Thyroid gland (tissue), 4 donors: ENCODE measurements at regions not wholly inside any gene's neighbourhood (a gene's known extent, or its start where the extent isn't known, plus 50 kb on each side); places are given as distances from the start of the nearest gene placed in this dataset.

Experiments
- DNase-seq, 2 donors: peaks; one replicate each; pipeline ENCODE4 v3.0.0-alpha.2; 2019
- H3K27ac ChIP-seq, 3 donors: fragments of 200-600 bp; sonication (generic); 1 replicate in 2 of 3; 2 replicates in 1 of 3; pipeline ENCODE4 v1.5.1; 2016 to 2019; ENCODE audit warnings: mild to moderate bottlenecking in 1 of 3, moderate library complexity in 1 of 3
- H3K27me3 ChIP-seq: fragments of 200-600 bp; sonication (generic); one replicate; pipeline ENCODE4 v1.5.1; 2019
- H3K36me3 ChIP-seq, 2 donors: fragments of 200-600 bp; sonication (generic); one replicate each; pipeline ENCODE4 v1.5.1; 2016 to 2019
- H3K4me1 ChIP-seq, 2 donors: fragments of 200-600 bp; sonication (generic); one replicate each; pipeline ENCODE4 v1.5.1; 2017 to 2019
- H3K4me3 ChIP-seq, 3 donors: fragments of 200-600 bp; sonication (generic); replicated peaks in 1 of 3; 1 replicate in 2 of 3; 2 replicates in 1 of 3; pipeline ENCODE4 v1.5.1; 2016; ENCODE audit warnings: mild to moderate bottlenecking in 1 of 3
- H3K9me3 ChIP-seq: fragments of 200-600 bp; sonication (generic); one replicate; pipeline ENCODE4 v1.5.1; 2017
- POLR2A ChIP-seq, 2 donors: fragments of 450-650 bp; IDR thresholded peaks; one replicate each; pipeline ENCODE4 v1.6.1; 2017; ENCODE audit warnings: antibody characterized with exemption in 2 of 2, mild to moderate bottlenecking in 2 of 2, moderate library complexity in 1 of 2
- WGBS, 2 donors: methylation state at CpG; one replicate each; pipeline ENCODE4 v1.1.5; 2017; 5-methylcytosine and 5-hydroxymethylcytosine counted together
- intact Hi-C: fragments of 100-400 bp; cut with DNase I; formaldehyde crosslinking; loops from one replicate; pipeline ENCODE4 v1.15.1; 2023
- TF ChIP-seq, protein P1 (sequence below), 6 experiments: fragments of 200-600 bp in 3 of 6; fragments of 450-650 bp in 3 of 6; sonication (generic) in 3 of 6; IDR thresholded peaks; one replicate each; pipeline ENCODE4 v1.5.1; 2016 to 2019; ENCODE audit warnings: antibody characterized with exemption in 6 of 6, mild to moderate bottlenecking in 2 of 6, inconsistent platforms in 1 of 6, moderate library complexity in 1 of 6

DNA sequence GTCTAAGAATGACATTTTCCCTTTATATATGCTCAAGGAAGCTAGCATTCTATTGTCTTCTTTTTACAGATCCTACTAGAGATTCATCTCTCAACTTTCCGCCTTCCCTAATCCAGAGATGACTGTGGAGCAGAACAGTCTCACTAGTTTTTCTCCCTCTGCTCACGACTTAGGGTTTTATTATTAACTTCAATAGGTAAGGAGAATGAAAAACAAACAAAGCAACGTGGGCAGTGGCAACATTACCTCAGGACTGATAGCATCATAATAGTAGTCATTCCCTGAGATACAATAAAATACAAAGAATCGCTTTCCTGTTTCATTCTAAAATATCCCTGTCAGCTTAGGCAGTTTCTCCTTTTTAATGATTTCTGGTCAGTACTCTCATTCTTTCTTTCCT is 154.3 kb upstream of the PLAAT1 start:
- no peak overlapping the region for H3K4me3 ChIP-seq
- no peak for TF ChIP-seq POLR2A (IDR thresholded peaks at IDR 0.05)
- TF ChIP-seq, protein P1, sequence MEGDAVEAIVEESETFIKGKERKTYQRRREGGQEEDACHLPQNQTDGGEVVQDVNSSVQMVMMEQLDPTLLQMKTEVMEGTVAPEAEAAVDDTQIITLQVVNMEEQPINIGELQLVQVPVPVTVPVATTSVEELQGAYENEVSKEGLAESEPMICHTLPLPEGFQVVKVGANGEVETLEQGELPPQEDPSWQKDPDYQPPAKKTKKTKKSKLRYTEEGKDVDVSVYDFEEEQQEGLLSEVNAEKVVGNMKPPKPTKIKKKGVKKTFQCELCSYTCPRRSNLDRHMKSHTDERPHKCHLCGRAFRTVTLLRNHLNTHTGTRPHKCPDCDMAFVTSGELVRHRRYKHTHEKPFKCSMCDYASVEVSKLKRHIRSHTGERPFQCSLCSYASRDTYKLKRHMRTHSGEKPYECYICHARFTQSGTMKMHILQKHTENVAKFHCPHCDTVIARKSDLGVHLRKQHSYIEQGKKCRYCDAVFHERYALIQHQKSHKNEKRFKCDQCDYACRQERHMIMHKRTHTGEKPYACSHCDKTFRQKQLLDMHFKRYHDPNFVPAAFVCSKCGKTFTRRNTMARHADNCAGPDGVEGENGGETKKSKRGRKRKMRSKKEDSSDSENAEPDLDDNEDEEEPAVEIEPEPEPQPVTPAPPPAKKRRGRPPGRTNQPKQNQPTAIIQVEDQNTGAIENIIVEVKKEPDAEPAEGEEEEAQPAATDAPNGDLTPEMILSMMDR (IDR thresholded peaks at IDR 0.05) = no peak
- no peaks in the 10 kb centered on the region for H3K36me3 ChIP-seq
- no peaks in the 10 kb centered on the region for H3K27me3 ChIP-seq
- no peak overlapping the region for H3K27ac ChIP-seq
- no peaks in the 10 kb centered on the region for H3K4me1 ChIP-seq
- WGBS, 2 donors = 63 to 66% methylated on average over 4 of the region's 4 CpGs
- intact Hi-C loops = no loop called here
- no peak for DNase-seq
- H3K9me3 ChIP-seq = no peaks in the 10 kb centered on the region

DNA sequence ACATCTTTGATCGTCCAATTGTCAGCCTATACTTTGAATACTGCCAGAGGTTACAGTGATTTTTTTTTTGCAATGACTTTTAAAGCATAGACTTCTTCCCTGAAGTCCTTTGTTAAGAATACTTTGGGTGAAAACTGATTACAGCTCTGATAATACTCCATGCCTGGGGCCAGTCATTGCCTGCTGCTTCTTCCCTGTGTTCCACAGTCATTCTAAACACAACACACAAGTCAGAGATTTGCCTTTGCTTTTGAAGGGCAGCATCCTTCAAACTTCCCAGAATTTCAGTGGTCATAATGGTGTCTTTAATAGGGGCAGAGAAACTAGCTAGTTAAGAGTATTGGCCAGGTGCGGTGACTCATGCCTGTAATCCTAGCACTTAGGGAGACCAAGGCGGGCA is 153.7 kb upstream of the PLAAT1 start:
- DNase-seq = no peak
- no peak for TF ChIP-seq POLR2A (IDR thresholded peaks at IDR 0.05)
- TF ChIP-seq, protein P1 (IDR thresholded peaks at IDR 0.05) = no peak
- Histone ChIP-seq H3K27me3 (no peaks in the 10 kb centered on the region), H3K4me1 (no peaks in the 10 kb centered on the region), H3K4me3 (no peak overlapping the region), H3K9me3 (no peaks in the 10 kb centered on the region), H3K27ac (no peak overlapping the region), H3K36me3 (no peaks in the 10 kb centered on the region)
- intact Hi-C loops = no loop called here
- WGBS, 2 donors = 94 to 97% methylated on average over 3 of the region's 3 CpGs

DNA sequence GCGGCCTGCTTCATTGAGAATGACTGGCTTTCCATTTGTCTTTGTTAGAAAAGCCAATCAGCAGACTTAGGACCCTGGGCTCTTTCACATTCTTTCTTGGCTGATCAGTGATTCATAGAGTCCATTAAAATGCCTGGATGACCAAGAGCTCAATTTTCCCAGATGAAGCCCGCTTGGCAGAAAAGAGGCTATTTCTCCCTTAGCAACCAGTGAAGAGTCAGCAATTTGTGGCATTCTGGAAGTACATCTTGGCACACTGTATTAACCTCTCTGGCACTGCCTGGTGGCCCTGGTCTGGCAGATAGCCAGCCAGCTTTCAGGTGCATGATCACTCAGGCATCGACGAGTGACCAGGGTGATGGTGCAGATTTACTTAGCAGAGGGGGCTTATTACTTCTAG is 145.7 kb upstream of the PLAAT1 start:
- 53 to 58% methylated on average over 4 of the region's 4 CpGs for WGBS, 2 donors
- intact Hi-C loops = no loop called here
- no peaks in the 10 kb centered on the region for H3K36me3 ChIP-seq

DNA sequence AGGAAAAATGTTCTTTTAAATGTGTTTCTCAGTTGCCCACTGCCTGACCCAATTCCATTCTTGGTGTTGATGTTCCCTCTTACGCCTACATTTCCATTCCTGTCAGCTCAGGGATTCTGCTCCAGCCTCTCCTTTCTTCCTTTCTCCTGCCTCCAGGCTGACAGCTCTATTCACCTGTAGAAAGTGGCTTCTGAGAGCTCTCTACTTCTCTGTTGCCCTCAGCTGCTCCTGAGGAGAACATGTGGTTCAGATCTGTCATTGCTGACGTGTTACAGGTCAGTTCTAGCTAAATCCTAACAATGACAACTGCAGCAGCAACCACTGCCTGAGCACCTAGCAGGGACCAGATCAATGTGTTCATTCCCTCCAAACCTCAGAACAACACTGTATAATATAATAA is 144.9 kb upstream of the PLAAT1 start:
- intact Hi-C loops = no loop called here
- peak overlapping the region; percentile 40 to 66 (median 41) for H3K27ac ChIP-seq
- no peak for TF ChIP-seq POLR2A (IDR thresholded peaks at IDR 0.05)
- TF ChIP-seq, protein P1 (IDR thresholded peaks at IDR 0.05) = no peak

More for the DNA sequence above, 145.7 kb upstream of the PLAAT1 start:
- Histone ChIP-seq H3K4me1 (peaks cover 12 to 15% of the 10 kb centered on the region in 2 donors), H3K4me3 (no peak overlapping the region), H3K27me3 (no peaks in the 10 kb centered on the region), H3K9me3 (no peaks in the 10 kb centered on the region), H3K27ac (peak overlapping the region in 2 of 3 donors; percentile 40 to 66)
- peak; percentile 92 to 93 for DNase-seq
- TF ChIP-seq, protein P1 (IDR thresholded peaks at IDR 0.05) = no peak
- TF ChIP-seq POLR2A (IDR thresholded peaks at IDR 0.05) = no peak

DNA sequence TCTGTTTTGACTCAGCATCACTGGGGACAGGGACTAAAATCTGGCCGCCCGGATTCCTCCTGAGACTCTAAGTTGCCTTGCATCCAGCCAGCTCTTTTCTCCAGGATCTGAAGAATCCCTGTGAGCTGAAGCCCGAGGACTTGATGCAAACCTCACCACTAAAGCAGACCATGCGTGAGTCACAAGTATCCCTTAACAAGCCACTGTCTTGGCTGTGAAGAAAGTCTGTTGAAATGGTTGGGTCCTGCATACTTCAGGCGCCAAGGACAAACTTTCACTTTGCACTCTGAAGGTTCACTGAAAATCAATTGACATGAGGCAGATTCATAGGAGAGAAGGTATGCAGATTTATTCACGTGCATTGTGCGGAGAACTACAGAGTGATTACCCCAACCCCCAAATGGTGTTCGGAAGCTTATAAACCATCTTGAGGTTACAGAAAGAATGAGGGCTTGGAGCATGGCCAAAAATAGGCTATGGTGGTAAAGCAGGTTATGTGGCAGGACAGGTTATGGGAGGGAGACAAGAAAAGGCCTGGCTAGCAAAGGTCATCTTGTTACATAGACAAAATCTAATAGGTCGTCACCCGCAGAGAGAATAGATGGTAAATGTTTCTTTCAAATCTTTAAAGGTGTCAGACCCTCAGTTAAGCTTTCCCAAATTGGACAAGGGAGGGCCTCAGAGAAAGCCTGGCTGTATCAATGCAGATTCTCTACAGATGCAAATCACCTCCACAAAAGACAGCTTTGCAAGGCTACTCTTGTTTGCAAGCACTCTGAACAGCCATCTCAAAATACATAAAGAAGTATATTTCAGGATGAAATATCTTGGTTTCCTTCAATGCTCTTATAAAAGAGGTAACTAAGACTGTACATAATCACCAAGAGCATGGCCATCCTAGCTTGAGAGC is 126.3 kb upstream of the PLAAT1 start:
- intact Hi-C loops = no loop called here
- Histone ChIP-seq H3K9me3 (no peaks in the 10 kb centered on the region), H3K4me1 (no peaks in the 10 kb centered on the region), H3K27me3 (no peaks in the 10 kb centered on the region), H3K4me3 (no peak overlapping the region), H3K36me3 (no peaks in the 10 kb centered on the region), H3K27ac (no peak overlapping the region)
- WGBS, 2 donors = 57 to 60% methylated on average over 10 of the region's 10 CpGs
- no peak for TF ChIP-seq POLR2A (IDR thresholded peaks at IDR 0.05)
- TF ChIP-seq, protein P1 (IDR thresholded peaks at IDR 0.05) = no peak
- peak; percentile 16 to 38 for DNase-seq

More for the DNA sequence above, 144.9 kb upstream of the PLAAT1 start:
- no peak overlapping the region for H3K4me3 ChIP-seq
- no peaks in the 10 kb centered on the region for H3K27me3 ChIP-seq
- peak; percentile 37 to 49 for DNase-seq
- peaks cover 12 to 15% of the 10 kb centered on the region in 2 donors for H3K4me1 ChIP-seq
- no peaks in the 10 kb centered on the region for H3K9me3 ChIP-seq
- WGBS, 2 donors = 49 to 56% methylated on average over 2 of the region's 2 CpGs
- no peaks in the 10 kb centered on the region for H3K36me3 ChIP-seq
